ENCODE measurements at regions not wholly inside any gene's neighbourhood (a gene's known extent, or its start where the extent isn't known, plus 50 kb on each side); places are given as distances from the start of the nearest gene placed in this dataset.

GRCh38 chr14:87833026-87833425 lies 160.0 kb downstream of the GALC start:
- TF ChIP-seq POLR2A (IDR thresholded peaks at IDR 0.05) = no peak
- TF ChIP-seq, protein P1, sequence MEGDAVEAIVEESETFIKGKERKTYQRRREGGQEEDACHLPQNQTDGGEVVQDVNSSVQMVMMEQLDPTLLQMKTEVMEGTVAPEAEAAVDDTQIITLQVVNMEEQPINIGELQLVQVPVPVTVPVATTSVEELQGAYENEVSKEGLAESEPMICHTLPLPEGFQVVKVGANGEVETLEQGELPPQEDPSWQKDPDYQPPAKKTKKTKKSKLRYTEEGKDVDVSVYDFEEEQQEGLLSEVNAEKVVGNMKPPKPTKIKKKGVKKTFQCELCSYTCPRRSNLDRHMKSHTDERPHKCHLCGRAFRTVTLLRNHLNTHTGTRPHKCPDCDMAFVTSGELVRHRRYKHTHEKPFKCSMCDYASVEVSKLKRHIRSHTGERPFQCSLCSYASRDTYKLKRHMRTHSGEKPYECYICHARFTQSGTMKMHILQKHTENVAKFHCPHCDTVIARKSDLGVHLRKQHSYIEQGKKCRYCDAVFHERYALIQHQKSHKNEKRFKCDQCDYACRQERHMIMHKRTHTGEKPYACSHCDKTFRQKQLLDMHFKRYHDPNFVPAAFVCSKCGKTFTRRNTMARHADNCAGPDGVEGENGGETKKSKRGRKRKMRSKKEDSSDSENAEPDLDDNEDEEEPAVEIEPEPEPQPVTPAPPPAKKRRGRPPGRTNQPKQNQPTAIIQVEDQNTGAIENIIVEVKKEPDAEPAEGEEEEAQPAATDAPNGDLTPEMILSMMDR (IDR thresholded peaks at IDR 0.05) = no peak

All from thyroid gland (tissue), 4 donors.